Right hindlimb (tissue), 1 donor: ENCODE measurements at regions not wholly inside any gene's neighbourhood (a gene's known extent, or its start where the extent isn't known, plus 50 kb on each side); places are given as distances from the start of the nearest gene placed in this dataset.
"Not testable (repeated sequence)": the region's sequence is repeated elsewhere in the genome, so short reads cannot be mapped to it uniquely, and the experiment has no call there.

ENCODE experiments used
- DNase-seq: peaks from one replicate; pipeline ENCODE4 v3.0.0-alpha.2; 2018

DNA sequence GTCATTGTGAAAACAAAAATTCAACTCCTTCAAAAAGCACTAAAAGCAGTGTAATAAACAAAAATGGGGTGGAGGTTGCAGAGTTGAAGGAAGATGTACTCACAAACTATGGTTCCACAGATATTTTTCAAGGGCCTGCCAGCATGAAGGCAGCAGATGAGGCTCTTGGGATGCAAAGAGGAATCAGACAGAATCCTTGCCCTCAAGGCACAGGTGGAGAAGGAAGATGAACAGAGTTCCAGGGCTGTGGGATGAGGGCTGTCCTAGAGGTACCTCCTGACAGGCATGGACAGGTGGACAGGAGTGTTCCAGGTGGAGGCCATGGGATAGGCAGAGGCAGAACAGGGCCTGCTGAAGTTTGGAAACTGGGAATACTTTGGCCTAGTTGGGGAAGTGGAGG, 140.5 kb upstream of the ANKH start:
- DNase-seq = no peak

DNA sequence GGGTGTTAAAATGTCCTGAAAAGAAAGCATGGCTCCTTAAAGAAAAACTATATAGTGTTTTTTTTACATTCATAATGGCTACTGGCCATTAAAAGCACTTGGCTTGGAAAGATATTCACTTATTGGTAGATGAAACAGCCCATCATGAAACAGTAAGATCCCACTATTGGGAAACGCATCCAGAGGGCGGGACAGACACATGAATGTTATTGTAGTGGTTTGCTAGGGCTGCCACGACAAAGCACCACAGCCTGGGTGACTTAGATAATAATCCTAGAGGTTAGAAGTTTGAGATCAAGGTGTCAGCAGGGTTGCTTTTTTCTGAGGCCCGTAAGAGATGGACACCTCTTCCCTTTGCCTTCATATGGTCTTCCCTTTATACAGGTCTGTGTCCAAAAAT, 139.4 kb upstream of the ANKH start:
- DNase-seq = no peak

DNA sequence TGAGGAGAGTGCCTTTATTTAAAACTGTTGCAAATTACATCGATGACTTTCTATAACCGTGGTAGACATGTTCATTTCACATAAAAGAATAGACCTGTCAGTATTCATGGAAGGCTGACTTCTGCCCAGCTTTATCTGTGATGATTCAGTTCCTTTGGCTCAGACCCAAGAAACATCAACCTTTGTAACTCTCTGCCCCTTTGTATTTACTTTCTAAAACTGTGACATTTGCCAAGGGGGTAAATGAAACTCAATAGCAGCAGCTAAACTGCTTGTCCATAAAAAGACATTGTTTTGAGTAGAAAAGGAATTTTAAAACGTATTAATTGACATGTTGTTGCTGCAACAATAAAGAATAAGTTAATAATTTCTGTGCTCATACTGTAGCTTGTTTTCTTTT, 137.8 kb upstream of the ANKH start:
- DNase-seq = no peak

DNA sequence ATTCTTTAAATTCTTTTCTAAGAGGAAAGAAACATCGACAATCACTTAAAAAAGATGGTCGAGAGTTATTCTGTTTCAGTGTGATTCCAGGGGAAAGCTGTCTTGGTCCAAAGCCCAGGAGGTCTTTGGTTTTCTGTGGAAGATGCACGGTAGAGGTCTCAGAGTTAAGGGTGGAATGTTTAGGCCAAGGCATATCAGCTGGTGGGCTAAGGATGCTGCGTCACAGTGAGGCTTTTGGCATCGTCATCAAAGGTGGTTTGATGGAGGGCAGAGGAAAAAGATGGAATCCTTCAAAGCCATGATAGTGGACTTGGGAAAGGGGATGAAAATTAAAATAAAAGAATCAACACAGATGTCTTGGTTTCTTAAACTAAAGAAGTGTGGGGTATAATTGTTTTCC, 137.3 kb upstream of the ANKH start:
- no peak for DNase-seq

DNA sequence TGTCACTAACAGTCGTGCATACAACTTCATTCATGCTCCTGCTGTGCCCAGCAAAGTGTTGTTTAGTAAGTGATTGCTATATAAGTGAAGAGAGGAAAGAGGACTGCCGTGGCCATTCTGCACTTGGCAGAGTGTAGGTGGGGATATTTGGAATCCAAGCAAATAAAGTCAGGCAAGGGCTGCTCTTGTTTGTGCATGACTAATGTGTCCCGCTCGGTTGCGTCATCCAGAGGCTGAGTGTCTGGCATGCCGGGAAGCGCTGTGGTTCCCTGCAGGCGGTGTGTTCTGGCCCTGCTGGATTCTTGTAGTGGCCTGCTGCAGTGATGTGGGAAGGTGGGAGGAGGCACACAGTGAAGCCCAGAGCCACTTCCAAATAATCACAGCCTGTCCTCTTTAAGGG, 136.9 kb upstream of the ANKH start:
- peak; percentile 89 for DNase-seq

DNA sequence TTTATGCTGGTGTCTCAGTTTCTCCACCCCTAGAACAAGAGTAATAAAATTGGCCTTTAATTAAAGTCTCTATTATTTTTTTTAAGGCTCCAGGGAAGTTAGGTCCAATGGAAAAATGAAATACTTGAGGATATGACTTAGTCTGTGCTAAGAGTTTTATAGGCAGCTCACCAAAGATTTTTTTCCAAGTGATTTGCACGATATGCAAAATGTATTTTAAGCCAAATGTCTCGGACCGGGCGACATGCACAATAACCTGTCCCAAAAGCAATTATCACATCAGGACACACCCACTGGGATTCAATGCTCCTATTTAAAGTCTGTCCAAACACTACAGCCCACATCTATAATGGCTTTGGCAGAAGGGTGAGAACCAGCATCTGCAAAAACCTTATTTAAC, 136.1 kb upstream of the ANKH start:
- DNase-seq = peak; percentile 57

DNA sequence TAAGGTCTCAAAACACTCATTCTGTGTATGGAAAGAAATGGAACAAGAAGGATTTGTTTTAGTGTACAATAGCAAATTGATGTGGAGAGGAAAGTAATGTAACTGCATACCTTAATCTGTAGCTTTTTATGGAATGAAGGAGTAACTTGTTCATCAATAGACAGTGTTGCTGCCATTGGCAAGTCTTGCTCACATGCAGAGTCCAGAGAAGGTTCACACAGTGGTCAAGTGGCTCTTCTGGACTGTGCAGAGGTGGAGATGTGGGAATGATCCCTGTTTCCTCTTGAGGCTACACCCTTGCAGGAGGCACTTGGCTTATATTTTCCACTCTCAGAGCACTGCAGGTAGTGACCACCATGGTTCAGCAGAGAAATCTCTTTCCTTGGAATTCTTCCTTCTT, 132.9 kb upstream of the ANKH start:
- DNase-seq = no peak

DNA sequence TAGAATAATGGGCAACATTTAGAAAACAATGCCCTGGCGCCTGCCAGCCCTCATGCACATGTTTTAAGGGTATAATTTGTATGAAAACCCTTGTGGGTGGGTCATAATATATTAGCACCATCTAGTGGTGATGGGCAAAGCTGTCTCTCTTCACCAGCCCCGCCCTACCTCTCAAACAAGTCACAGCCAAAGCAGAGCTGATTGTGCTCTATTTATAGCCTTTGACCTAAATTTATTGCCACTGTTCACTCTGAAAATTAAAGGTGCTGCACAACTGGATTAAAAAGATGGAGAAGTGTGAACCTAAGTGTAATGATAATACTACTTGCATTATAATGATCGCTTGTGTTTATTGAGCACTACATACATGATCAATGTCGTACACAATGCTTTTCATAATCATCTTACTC, 131.9 kb upstream of the ANKH start:
- DNase-seq = peak; percentile 54

DNA sequence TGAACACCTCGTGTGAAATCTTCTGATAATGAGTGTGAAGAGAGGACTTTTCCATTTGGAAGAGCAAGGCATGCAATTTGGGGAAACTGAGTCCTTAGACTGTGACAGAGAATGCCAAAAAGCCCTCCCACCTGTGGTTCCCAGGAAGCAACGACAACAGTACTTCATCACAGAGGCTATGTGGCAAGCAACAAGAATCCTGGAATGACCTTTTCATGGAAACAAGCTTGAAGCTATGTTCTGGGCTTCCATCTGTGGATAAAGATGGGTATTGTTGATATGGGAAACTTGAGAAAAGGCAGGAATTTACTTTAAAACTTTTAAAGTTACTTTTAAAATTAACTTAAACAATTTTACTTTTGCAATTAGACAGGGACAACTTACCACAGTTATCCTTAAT, 131.2 kb upstream of the ANKH start:
- DNase-seq = no peak

DNA sequence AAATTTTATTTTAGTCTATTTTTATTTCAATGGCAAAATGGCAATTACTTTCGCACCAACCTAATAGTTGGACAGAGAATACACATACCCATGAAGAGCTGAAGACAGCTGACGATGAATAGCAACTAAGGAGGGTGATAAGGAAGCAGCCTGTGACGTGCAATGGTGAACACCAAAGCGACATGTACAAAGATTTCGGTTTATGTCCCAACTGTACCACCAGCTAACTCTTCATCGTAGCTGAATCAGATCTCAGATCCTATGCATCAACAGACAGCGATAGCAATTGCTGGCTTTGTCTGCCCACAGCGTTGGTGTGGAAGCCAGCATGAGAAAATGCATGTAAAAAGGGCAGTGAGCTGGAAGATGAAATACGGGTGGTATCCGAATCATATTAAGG, 130.6 kb upstream of the ANKH start:
- no peak for DNase-seq

DNA sequence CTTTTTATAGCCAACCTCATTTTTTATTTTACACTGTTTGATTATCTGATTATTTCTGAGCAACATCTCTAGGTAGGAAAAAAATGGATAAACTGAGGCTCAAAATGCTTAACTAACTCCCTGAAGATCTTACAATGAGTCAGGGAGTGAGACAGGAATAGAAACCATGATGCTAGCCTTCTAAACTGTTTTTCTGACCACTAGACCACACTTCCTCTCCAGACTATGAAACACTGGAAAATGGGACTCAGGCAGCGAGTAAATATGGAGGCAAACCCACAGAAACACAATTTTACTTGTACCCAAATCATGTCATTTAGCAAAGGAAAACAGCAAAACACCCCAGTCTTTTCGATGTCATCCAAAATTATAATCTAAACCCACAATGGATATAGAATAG, 129.9 kb upstream of the ANKH start:
- DNase-seq = no peak

DNA sequence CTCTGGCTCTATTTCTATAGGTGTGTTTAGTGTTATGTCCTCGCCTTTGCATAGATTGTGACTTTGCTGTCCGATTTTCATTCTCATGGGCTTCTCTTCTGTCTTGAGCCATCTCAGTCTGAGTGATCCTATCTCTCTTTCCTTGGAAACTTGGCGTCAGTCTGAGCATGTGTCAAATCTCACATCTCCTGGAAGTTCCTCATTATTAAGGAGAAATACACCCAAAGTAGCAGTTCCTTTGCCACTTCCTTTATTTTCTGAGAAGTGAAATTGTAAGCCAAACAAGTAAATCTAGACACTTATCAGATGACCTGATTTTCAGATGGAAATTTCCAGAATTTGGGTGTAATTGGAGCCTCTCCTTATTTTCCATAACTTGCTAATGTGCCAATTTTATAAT, 126.9 kb upstream of the ANKH start:
- no peak for DNase-seq

DNA sequence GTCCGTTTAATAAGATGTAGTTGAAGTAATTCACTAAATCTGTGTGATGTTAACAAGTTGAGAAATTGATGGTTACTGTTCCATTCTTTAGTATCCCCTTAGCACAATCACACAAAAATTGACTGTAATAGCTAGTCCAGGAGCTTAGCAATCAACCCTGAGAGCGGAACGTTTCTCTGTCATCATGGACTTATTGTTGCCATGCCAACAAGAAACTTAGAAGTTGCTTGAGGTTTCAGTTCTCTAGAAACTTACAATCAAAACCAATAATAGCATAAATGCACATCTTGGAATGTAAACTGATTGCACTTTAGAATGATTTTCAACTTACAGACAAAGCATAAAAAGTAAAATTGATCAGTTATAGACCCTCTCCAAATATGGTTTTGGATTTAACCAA, 125.4 kb upstream of the ANKH start:
- DNase-seq = no peak

DNA sequence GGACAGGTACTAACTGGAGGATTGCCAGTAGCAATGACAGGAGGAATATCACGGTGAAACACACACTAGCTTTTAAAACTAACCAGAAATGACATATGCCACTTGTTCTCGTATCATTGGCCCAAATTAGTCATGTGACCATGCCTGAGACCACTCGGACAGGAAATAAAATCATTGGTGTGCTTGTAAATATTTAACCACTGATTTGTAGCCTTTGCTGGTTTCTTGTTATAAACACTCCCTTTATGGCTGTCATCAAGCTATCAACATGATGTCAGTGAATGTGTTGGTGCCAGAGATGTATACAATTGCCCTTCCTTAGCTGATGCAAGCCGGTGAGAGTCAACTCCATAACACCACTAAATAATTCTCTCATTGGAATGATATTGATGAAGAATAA, 123.7 kb upstream of the ANKH start:
- DNase-seq = no peak

DNA sequence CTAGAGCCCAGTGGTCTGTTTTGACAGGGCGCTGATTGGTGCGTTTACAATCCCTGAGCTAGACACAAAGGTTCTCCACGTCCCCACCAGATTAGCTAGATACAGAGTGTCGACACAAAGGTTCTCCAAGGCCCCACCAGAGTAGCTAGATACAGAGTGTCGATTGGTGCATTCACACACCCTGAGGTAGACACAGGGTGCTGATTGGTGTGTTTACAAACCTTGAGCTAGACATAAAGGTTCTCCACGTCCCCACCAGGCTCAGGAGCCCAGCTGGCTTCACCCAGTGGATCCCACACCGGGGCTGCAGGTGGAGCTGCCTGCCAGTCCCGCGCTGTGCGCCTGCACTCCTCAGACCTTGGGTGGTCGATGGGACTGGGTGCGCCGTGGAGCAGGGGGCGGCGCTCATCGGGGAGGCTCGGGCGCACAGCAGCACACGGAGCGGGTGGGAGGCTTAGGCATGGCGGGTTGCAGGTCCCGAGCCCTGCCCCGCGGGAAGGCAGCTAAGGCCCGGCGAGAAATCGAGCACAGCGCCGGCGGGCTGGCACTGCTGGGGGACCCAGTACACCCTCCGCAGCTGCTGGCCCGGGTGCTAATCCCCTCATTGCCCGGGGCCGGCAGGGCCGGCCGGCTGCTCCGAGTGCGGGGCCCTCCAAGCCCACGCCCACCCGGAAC, 122.0 kb upstream of the ANKH start:
- not testable (repeated sequence) for DNase-seq

DNA sequence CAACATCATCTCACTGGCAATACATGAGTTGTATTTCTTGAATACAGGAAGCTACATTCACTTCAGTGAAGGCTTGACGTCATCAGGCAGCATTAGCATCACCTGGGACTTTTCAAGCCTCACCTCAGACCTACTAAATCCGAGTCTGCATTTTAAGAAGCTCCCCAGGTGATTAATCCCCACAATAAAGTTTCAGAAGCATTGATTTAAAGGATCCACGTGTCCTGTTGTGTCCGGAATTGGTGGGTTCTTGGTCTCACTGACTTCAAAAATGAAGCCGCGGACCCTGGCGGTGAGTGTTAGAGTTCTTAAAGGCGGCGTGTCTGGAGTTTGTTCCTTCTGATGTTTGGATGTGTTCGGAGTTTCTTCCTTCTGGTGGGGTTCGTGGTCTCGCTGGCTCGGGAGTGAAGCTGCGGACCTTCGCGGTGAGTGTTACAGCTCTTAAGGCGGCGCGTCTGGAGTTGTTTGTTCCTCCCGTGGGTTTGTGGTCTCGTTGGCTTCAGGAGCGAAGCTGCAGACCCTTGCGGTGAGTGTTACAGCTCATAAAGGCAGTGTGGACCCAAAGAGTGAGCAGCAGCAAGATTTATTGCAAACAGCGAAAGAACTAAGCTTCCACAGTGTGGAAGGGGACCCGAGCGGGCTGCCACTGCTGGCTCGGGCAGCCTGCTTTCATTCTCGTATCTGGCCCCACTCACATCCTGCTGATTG, 121.3 kb upstream of the ANKH start:
- DNase-seq = peak; percentile 32

DNA sequence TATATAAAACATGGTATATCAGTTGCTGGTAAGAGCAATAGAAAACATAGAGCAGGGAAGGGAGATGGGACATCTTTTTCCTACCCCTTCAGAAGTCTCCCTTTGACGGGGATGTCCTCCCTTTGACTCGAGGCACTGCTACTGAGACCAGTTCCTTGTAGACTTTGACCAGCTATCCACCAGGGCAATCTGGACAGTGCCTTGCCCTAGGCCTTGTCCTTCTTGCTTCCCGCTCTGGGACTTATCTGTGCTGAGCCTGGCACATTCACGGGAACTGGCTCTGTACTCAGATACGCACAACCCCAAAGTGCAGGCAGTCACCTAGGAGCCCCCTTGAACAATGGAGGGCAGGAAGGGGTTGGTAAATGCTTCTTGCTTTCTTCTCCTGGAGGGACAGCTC, 116.6 kb upstream of the ANKH start:
- no peak for DNase-seq

DNA sequence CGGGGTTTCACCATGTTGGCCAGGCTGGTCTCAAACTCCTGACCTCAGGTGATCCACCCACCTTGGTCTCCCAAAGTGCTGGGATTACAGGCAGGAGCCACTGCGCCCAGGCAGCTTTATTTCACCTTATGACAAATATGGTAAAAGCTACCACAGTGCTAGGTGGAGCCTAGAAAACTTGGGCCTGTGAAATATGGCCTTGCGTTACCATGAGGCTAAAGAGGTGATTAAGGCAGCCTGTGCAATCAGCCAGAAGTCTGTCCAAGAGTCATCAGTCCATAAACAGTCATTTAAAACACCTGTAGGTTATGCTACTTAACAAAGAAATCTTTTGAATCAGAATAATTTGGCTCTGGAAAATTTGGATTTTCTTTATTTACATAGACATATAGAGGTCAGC, 114.8 kb upstream of the ANKH start:
- DNase-seq = no peak

DNA sequence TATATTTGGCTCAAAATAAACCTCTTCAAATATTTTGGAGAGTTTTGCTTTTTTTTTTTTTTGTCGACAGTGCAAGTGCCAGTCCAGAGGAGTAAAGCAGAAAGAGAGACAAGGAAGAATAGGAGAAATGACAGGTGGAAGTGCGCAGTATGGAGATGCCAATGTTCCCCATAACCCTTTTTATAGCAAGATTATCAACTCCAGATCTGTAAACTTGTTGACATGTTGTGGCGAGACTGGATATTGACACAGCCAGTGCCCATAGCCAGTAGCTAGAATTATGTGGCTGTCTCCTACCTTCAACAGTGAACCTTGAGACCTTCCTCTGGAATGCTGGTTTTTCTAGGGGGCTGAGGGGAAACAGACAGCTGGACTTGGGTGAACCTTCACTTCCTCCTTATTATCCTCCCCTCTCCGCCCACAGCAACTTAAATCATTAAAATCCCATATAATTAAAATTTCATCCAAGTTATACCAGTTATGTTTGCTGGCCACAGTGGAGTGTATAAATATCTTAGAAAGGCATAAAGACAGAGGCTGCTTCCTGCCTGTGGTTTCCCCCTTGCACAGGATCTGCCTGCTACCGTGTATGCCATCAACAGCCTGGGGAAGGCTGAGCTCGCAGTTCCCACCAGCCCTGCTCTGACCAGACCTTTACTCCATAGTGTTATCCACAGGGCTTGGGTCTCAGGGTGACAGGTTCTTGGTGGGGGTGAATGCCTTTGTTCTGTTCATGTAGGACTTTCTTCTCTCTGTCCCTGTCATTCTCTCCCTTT, 112.3 kb upstream of the ANKH start:
- DNase-seq = no peak

DNA sequence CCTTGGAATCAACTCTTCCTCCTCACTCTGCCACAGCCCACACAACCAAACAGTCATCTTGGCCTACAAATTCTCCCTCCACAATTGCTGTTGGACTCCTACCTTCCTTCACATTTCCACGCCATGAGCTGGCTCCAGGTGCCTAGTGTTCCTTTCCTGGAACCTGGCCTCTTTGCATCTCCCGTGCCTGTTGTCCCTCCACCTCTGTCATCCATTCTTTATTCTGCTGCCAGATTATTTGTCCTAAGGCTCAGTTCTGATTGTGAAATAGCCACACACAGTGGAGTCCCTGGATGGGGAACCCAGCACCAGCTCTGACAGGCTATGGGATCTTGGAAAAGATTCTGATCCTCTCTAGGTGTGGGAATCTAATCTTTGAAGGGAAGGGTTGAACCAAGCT, 109.1 kb upstream of the ANKH start:
- DNase-seq = no peak

DNA sequence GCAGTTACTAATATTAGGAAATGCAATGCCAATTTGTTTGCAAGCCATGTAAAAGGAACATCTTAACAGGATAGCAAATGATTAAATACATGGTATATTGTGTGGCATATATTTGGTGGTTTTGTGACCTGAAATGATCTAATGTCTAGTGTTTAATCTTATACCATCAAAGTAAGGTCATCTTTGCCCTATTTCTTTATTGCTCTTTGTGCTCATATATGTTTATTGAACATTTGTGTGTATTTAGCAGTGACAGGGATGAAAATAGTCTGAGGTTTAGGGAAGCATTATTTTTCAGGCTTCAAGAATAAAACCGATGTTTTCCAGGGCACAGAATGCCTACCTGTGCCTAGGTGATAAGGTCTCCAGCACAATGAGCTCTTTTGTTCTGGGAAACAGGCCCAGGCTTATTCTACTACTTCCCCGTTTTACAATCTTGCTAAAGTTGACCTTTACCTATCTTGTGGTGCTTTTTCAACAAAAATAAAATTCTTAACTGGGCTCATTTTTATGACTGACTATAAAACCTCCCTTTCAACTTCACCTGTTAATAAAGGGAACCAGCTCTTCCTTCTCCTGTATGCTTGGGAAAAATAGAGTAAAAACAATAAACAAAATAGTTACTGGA, 105.6 kb upstream of the ANKH start:
- no peak for DNase-seq

DNA sequence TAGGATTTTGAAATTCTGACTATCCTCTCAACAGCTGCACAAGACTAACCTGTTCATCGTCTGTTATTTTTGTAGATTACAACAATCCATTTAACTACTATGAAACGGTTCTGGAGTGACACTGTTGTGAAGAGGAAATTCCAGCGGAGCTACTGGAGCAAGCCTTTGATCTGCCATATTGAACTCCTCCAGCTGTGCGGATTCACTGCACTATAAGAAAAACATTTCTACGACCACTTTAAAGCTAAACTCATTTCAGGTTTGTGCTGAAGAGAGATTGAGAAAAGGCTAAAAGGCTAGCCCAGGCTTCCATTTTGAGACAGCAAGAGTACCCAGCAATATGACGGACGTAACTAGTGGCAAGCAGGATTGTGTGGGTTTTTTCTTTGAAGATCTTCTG, 104.9 kb upstream of the ANKH start:
- no peak for DNase-seq

DNA sequence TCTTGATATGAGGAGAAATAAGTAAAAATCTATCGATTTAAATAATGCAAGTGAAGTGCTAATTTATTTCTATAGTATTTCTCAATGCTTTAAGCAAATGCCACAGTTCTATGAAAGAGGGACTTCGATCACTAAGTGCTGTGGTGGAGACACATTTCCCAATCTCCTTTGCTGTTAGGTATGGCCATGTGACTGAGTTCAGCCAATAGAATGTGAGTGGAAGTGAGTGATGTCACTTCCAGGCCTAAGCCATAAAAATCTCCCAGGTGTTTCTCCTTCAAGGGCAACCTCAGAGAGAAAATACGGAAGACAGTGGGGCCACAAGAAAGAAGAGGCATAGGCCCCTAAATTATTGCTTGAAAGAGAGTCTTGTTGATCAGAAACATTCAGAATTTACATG, 100.3 kb upstream of the ANKH start:
- DNase-seq = no peak

DNA sequence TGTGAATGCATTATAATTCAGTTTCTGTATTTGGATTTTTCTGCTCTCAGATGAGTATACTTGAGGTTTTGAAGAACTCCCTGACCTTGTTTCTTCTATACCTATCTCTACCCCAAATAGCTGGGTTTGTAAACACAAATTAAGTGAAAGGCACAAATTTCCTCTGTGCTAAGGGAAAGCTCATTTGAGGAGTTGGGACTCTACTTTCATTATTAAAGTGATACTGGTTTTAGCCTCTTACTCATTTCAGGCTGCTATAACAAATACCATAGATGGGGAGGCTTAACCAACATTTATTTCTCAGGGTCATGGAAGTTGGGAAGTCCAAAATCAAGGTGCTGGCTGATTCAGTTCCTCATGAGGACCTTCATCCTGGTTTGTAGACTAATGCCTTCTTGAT, 97.2 kb upstream of the ANKH start:
- no peak for DNase-seq
